OCI-LY7 (cell line): ENCODE measurements at regions not wholly inside any gene's neighbourhood (a gene's known extent, or its start where the extent isn't known, plus 50 kb on each side); places are given as distances from the start of the nearest gene placed in this dataset.

Experiments
- CTCF ChIP-seq: fragments of 200-600 bp; sonication (generic); conservative IDR thresholded peaks from 2 replicates; pipeline ENCODE4 v1.5.1; 2014; ENCODE audit warnings: mild to moderate bottlenecking, antibody characterized with exemption, low read length, moderate library complexity, mixed read lengths
- EZH2phosphoT487 ChIP-seq: fragments of 200-600 bp; sonication (generic); IDR thresholded peaks from 2 replicates; pipeline ENCODE4 v1.6.1; 2018; ENCODE audit warnings: low read depth, borderline replicate concordance, mild to moderate bottlenecking, mixed run types, antibody characterized with exemption, low read length, moderate library complexity, mixed read lengths

- TF ChIP-seq EZH2phosphoT487: no peak
- no peak for TF ChIP-seq CTCF
Measured at GRCh38 chr10:10101106-10101505, 916.6 kb upstream of the CELF2 start.
